KBM-7 (cell line): ENCODE measurements at regions not wholly inside any gene's neighbourhood (a gene's known extent, or its start where the extent isn't known, plus 50 kb on each side); places are given as distances from the start of the nearest gene placed in this dataset.
A peak's percentile ranks its signal among the peaks of the same experiment; 100 is the strongest.

Experiments used
- DNase-seq: peaks from one replicate; pipeline ENCODE4 v3.0.0-alpha.2; 2015
- in situ Hi-C: fragments of 300-500 bp; cut with MboI; formaldehyde crosslinking; loops from 2 replicates; pipeline ENCODE4 v1.14.3; 2020; ENCODE audit warnings: low sequenced_read_pairs, low pct_unique_long_range_greater_than_20kb, mixed read lengths

GRCh38 chr3:87175732-87176131 is 51.4 kb upstream of the CHMP2B start:
- in situ Hi-C loops: no loop called here
- no peak for DNase-seq

- in situ Hi-C loops: no loop called here
- peak; percentile 75 for DNase-seq
These were observed 53.3 kb upstream of the CHMP2B start for GRCh38 chr3:87173776-87174175.

- in situ Hi-C loops: no loop called here
These were observed 54.0 kb upstream of the CHMP2B start for GRCh38 chr3:87173071-87173470.

GRCh38 chr3:87167628-87168456 is 59.3 kb upstream of the CHMP2B start:
- in situ Hi-C loops: no loop called here
- DNase-seq: peak; percentile 54

More at GRCh38 chr3:87173071-87173470, 54.0 kb upstream of the CHMP2B start:
- no peak for DNase-seq

- DNase-seq: no peak
- in situ Hi-C loops: no loop called here
These were observed 62.9 kb upstream of the CHMP2B start for GRCh38 chr3:87164245-87164644.

GRCh38 chr3:87161851-87162250 is 65.3 kb upstream of the CHMP2B start:
- no peak for DNase-seq
- in situ Hi-C loops: no loop called here

GRCh38 chr3:87161417-87161816 is 65.7 kb upstream of the CHMP2B start:
- in situ Hi-C loops: no loop called here
- no peak for DNase-seq

GRCh38 chr3:87161013-87161412 is 66.1 kb upstream of the CHMP2B start:
- no peak for DNase-seq
- in situ Hi-C loops: no loop called here

- DNase-seq: no peak
- in situ Hi-C loops: no loop called here
These were observed 68.3 kb upstream of the CHMP2B start for GRCh38 chr3:87158823-87159222.

- in situ Hi-C loops: no loop called here
- no peak for DNase-seq
These were observed 79.1 kb upstream of the CHMP2B start for GRCh38 chr3:87148020-87148419.

GRCh38 chr3:87147562-87147961 is 79.5 kb upstream of the CHMP2B start:
- in situ Hi-C loops: no loop called here
- DNase-seq: no peak

- in situ Hi-C loops: no loop called here
These were observed 81.6 kb upstream of the CHMP2B start for GRCh38 chr3:87145553-87145952.

GRCh38 chr3:87136066-87136596 is 91.0 kb upstream of the CHMP2B start:
- in situ Hi-C loops: no loop called here
- peak; percentile 7 for DNase-seq

More at GRCh38 chr3:87145553-87145952, 81.6 kb upstream of the CHMP2B start:
- DNase-seq: peak; percentile 28

GRCh38 chr3:87135412-87135811 is 91.7 kb upstream of the CHMP2B start:
- in situ Hi-C loops: no loop called here
- no peak for DNase-seq

GRCh38 chr3:87132801-87133200 is 94.3 kb upstream of the CHMP2B start:
- in situ Hi-C loops: no loop called here
- no peak for DNase-seq

- in situ Hi-C loops: no loop called here
- DNase-seq: no peak
These were observed 99.1 kb upstream of the CHMP2B start for GRCh38 chr3:87128006-87128405.

- no peak for DNase-seq
These were observed 99.8 kb upstream of the CHMP2B start for GRCh38 chr3:87127281-87127680.

GRCh38 chr3:87126321-87126720 is 100.8 kb upstream of the CHMP2B start:
- DNase-seq: no peak
- in situ Hi-C loops: no loop called here

More at GRCh38 chr3:87127281-87127680, 99.8 kb upstream of the CHMP2B start:
- in situ Hi-C loops: no loop called here

- in situ Hi-C loops: no loop called here
- no peak for DNase-seq
These were observed 102.0 kb upstream of the CHMP2B start for GRCh38 chr3:87125116-87125515.

GRCh38 chr3:87122766-87123165 is 104.3 kb upstream of the CHMP2B start:
- in situ Hi-C loops: no loop called here
- no peak for DNase-seq

GRCh38 chr3:87121856-87122255 is 105.3 kb upstream of the CHMP2B start:
- no peak for DNase-seq
- in situ Hi-C loops: no loop called here
